ENCODE measurements at regions not wholly inside any gene's neighbourhood (a gene's known extent, or its start where the extent isn't known, plus 50 kb on each side); places are given as distances from the start of the nearest gene placed in this dataset.
"Not testable (repeated sequence)": the region's sequence is repeated elsewhere in the genome, so short reads cannot be mapped to it uniquely, and the experiment has no call there.

DNA sequence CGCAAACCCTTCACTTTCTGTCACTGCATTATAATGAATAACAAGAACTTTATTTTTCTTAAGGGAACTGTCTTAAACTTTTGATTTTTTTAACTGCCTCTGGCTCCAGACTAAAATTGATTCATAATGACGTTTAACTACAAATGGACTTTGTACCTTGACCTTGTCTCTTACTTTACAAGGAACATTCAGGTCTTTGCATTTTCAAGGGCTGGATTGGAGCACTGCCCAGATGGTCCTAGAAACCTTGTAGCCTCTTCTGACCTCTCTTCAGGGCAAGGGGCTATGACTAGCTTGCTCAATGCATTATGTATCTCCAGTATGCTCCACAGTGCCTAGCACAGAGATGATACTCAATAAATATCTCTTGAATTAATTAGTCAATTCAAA lies 612.6 kb upstream of the CLINT1 start:
- DNase-seq = peak; percentile 8

DNA sequence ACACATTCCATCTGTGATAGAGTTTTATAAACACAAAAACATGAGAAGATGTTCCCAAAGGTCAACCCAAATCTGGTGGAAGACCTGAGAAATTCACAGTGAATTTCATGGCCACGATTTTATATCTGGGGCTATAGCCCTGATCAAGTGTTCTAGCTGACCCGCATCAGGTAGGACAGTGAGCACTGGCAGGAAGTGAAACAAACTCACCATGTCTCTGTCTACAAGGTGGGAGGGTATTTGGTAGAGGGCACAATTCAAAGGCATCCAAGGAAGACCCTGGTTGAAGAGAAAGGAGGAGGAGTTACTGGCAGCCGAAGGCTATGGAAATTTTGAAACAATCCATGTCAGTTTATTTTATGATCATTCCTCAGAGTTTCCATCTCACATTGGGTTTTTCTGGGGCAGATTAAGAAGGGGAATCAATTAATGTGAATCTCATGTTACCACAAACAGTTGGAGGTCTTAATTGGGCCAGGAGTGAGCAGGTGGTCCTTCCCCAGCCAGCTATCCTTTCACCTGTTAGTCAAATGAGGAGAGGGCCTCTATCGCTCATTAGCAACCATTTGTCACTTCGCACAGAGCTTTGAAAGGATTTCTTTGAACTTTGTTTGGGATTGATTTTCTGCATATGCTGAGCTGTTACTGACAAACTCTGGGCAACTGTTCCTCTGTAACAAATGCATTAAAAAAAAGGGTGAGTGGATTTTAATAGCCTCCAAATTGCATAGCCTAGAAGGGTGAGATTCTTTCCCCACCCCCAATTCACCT lies 612.0 kb upstream of the CLINT1 start:
- peak; percentile 41 for DNase-seq

- DNase-seq = no peak
Observed at GRCh38 chr5:158468444-158468843, 609.5 kb upstream of the CLINT1 start.

- no peak for DNase-seq
Observed at GRCh38 chr5:158466191-158466590, 607.2 kb upstream of the CLINT1 start.

GRCh38 chr5:158465086-158465972 lies 606.4 kb upstream of the CLINT1 start:
- no peak for DNase-seq

GRCh38 chr5:158464383-158464782 lies 605.4 kb upstream of the CLINT1 start:
- DNase-seq = no peak

DNA sequence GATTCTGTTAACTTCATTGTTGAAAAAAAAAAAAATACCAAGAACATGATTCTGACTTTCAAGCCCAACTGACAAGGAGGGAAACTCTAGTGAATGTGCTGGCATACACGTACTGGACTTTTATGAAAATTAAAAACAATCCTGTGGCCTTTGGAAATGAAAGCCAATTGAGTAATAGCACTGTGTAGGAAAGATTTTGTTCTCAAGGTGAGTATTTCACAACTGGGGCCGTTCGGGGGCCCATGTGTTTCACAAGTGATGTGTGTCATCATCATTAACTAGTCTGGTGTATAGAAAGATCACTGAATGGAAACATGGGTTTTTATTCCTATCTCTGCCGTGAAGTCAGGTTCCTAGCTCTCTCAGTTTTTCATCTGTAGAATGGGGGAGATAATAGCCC lies 605.0 kb upstream of the CLINT1 start:
- no peak for DNase-seq

DNA sequence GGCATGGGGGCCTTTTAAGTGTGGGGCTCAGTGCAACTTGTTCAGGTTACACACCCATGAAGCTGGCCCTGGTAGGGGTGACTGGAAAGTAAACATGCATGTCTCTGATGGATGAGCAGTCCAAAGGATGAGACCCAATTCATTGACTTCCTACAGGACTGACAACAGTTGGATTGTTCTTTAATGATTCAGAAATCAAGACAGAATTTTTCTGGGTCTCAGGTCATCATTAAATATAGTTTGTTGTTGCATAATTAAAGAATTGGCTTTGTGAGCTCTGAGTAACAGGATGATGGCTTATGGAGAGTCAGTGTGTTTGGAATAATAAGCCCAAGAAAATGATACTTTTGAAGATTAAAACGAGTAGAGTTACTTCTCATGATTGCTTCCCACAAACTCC lies 604.2 kb upstream of the CLINT1 start:
- DNase-seq = no peak

- no peak for DNase-seq
Observed at GRCh38 chr5:158462349-158463114, 603.6 kb upstream of the CLINT1 start.

GRCh38 chr5:158461240-158461854 lies 602.4 kb upstream of the CLINT1 start:
- DNase-seq = no peak

- no peak for DNase-seq
Observed at GRCh38 chr5:158458086-158458485, 599.1 kb upstream of the CLINT1 start.

DNA sequence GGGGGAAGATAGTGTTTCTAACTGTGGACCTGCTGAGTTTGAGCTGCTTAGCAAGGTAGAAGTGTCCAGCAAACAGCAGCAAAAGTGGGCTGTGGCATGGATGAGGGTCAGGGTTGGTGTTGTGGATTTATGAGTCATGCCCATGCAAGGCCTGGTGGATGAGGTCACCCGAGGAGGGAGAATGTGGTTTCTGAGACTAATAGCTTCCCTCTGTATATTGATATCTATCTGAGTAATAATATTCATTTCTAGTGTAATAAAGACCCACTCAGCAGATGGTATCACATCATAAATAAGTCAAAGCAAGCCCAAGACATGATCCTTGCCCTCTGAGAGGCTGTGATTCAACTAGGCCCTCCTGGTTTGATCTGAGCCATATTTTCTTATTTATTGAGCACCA lies 597.8 kb upstream of the CLINT1 start:
- no peak for DNase-seq

GRCh38 chr5:158456241-158456640 lies 597.3 kb upstream of the CLINT1 start:
- DNase-seq = no peak

DNA sequence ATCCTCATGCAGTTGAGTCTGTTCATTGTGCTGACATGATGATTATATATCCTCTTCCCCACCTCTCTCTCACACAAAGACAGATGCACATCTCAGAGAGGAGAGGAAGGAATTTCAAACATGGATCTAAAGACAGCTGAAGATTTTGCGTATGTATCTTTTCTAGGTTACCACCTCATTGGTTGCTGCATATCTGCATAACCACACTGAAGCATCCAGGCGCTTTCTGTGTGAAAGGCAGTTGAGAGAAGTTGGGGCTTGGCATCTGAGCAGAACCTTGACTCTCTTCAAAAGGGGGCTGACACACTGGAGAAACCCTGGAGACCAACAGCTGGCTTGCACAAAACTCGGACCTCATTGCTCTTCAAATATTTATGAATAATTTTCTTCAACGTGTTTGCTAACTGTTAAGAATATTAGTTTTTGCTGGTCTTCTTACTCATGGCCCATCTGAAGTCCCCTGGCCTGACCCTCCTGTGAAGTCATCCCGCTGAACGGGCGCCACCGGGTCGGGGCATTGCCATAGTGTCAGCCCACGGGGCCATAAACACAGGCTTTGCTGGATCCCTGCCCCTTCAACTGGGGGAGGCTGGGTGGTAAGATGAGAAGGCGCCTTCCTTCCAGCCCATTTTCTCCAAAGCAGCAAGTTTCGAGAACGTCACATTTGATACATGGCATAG lies 593.2 kb upstream of the CLINT1 start:
- no peak for DNase-seq

DNA sequence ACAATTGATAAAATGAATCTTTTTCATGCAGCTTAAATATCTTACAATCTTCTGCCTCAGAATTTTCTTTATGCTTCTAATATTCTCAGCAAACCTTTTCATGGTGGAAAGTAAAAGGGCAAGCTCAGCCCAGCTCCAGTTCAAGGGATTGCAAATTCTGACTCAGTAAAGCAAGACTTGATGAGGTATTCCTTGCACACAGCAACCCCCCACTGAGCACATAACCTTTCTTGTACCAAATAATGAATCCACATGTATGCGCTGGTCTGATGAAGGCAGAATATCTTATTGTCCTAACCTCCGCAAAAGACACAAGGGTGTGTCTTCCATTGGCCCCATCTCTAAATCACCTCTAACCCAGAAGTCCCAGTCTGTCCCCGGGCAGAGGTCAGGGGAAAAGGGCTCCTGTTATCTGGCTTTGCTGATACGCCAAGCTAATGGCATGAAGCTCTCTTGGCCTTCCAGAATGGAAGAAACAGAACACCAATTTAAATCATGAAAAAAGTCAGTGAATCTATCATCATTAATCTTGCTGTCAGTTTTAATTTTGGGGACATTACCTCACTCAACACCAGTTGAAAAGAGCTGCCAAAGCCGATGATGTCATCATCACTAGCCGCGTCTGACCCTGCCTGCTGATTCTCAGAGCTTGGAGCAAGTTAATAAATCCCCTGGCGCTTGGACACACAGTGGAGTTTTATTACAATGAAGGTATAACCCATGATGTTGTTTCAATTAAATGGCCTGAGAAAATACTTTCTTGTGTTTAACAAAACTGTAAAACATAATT lies 592.5 kb upstream of the CLINT1 start:
- DNase-seq = peak; percentile 50

GRCh38 chr5:158450751-158451171 lies 591.8 kb upstream of the CLINT1 start:
- no peak for DNase-seq

DNA sequence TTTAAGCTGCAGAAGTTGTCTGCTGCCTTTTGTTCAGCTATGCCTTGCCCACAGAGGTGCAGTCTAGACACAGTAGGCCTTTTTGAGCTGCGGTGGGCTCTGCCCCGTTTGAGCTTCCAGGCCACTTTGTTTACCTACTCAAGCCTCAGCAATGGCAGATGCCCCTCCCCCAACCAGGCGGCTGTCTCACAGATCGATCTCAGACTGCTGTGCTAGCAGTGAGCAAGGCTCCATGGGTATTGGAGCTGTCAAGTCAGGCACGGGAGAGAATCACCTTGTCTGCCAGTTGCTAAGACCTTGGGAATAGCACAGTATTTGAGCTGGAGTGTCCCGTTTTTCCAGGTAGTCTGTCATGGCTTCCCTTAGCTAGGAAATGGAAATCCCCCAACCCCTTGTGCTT lies 587.8 kb upstream of the CLINT1 start:
- not testable (repeated sequence) for DNase-seq

GRCh38 chr5:158439204-158439603 lies 580.3 kb upstream of the CLINT1 start:
- DNase-seq = not testable (repeated sequence)

DNA sequence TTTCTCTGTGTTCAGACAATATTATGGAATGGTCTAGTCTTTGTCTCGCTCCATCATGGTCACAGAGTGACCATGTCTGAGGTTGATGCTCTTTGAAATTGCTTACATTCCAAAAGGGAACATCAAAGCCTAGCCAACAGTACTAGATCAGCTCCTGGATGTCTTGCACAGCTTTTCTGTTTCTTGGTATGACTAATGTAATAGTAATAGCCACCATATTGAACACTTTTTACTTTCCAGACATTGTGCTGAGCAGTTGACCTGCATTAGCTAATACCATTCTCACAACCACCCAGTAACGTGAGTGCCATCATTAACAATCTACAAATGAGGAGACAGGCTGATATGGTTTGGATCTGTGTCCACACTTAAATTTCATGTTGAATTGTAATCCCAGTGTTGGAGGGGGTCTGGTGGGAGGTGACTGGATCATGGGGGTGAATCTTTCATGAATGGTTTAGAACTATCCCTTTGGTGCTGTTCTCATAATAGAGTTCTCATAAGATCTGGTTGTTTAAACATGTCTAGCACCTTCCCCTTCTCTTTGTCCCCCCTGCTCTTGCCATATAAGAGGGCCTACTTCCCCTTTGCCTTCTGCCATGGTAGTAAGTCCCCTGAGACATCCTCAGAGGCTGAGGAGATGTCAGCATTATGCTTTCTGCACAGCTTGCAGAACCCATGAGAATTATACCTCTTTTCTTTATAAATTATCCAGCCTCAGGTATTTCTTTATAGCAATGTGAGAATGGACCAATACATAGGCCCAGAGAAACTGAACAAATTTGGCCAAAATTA lies 577.5 kb upstream of the CLINT1 start:
- DNase-seq = no peak

GRCh38 chr5:158435161-158435616 lies 576.2 kb upstream of the CLINT1 start:
- no peak for DNase-seq
